IMR-90 (cell line): ENCODE measurements at regions not wholly inside any gene's neighbourhood (a gene's known extent, or its start where the extent isn't known, plus 50 kb on each side); places are given as distances from the start of the nearest gene placed in this dataset.

ENCODE experiments used
- CEBPB ChIP-seq: IDR thresholded peaks from 2 replicates; pipeline ENCODE4 v1.6.1; 2012; ENCODE audit warnings: low read depth, low read length, improper control_type of control experiment
- CHD1 ChIP-seq: IDR thresholded peaks from 2 replicates; pipeline ENCODE4 v1.6.1; 2012; ENCODE audit warnings: low read depth, low read length, improper control_type of control experiment
- CTCF ChIP-seq: conservative IDR thresholded peaks from 2 replicates; pipeline ENCODE4 v1.5.1; 2012; ENCODE audit warnings: mild to moderate bottlenecking, low read depth, low read length, improper control_type of control experiment
- FOS ChIP-seq: fragments of 150-350 bp; IDR thresholded peaks from 2 replicates; pipeline ENCODE4 v1.6.1; 2016; ENCODE audit warnings: low read depth, low read length
- NFE2L2 ChIP-seq: fragments of 150-350 bp; IDR thresholded peaks from 2 replicates; pipeline ENCODE4 v1.6.1; 2016; ENCODE audit warnings: low read depth, mild to moderate bottlenecking, low read length
- POLR2A ChIP-seq: IDR thresholded peaks from 2 replicates; pipeline ENCODE4 v1.6.1; 2012; ENCODE audit warnings: mild to moderate bottlenecking, low read depth, low read length
- RAD21 ChIP-seq: IDR thresholded peaks from 2 replicates; pipeline ENCODE4 v1.6.1; 2012; ENCODE audit warnings: low read length, improper control_type of control experiment
- RCOR1 ChIP-seq: IDR thresholded peaks from 2 replicates; pipeline ENCODE4 v1.6.1; 2012; ENCODE audit warnings: mild to moderate bottlenecking, low read length, improper control_type of control experiment; ENCODE audit not compliant: insufficient replicate concordance
- RFX5 ChIP-seq: IDR thresholded peaks from 2 replicates; pipeline ENCODE4 v1.8.0; 2012; ENCODE audit warnings: low read depth, mild to moderate bottlenecking, low read length, moderate library complexity
- USF2 ChIP-seq: fragments of 150-350 bp; IDR thresholded peaks from 2 replicates; pipeline ENCODE4 v1.6.1; 2017; ENCODE audit warnings: mild to moderate bottlenecking, antibody characterized with exemption, low read length, low read depth

GRCh38 chr5:159566832-159567231 lies 236.5 kb upstream of the IL12B start:
- no peak for TF ChIP-seq FOS
- TF ChIP-seq CTCF: no peak
- no peak for TF ChIP-seq RAD21
- no peak for TF ChIP-seq POLR2A
- TF ChIP-seq RFX5: no peak
- no peak for TF ChIP-seq USF2
- TF ChIP-seq CEBPB: no peak
- no peak for TF ChIP-seq NFE2L2
- TF ChIP-seq RCOR1: no peak
- TF ChIP-seq CHD1: no peak
